ENCODE measurements at regions not wholly inside any gene's neighbourhood (a gene's known extent, or its start where the extent isn't known, plus 50 kb on each side); places are given as distances from the start of the nearest gene placed in this dataset.

- TF ChIP-seq EZH2 (IDR thresholded peaks at IDR 0.05; ENCODE audit: borderline replicate concordance) = no peak
- TF ChIP-seq EZH2phosphoT487 (IDR thresholded peaks at IDR 0.05; ENCODE audit: low read depth, severe bottlenecking, unreplicated experiment) = no peak
- no peak for TF ChIP-seq CTCF (IDR thresholded peaks at IDR 0.05; ENCODE audit: poor library complexity)
Measured at GRCh38 chr11:91835051-91835560, 389.5 kb upstream of the FAT3 start.

Measured in hepatocyte (in vitro differentiated cells).